HUES6 (cell line): ENCODE measurements at regions not wholly inside any gene's neighbourhood (a gene's known extent, or its start where the extent isn't known, plus 50 kb on each side); places are given as distances from the start of the nearest gene placed in this dataset.

ENCODE experiments used
- H3K27ac ChIP-seq: 2 replicates; pipeline ENCODE4 v1.7.0; 2013; ENCODE audit warnings: low read depth, mild to moderate bottlenecking, low read length, inconsistent platforms
- H3K27me3 ChIP-seq: 2 replicates; pipeline ENCODE4 v1.6.1; 2013; ENCODE audit warnings: low read length; ENCODE audit not compliant: control insufficient read depth, insufficient read depth
- H3K36me3 ChIP-seq: 2 replicates; pipeline ENCODE4 v1.6.1; 2013; ENCODE audit warnings: low read length; ENCODE audit not compliant: control insufficient read depth, insufficient read depth
- H3K4me1 ChIP-seq: 2 replicates; pipeline ENCODE4 v1.6.1; 2013; ENCODE audit warnings: low read length; ENCODE audit not compliant: control insufficient read depth, insufficient read depth
- H3K4me3 ChIP-seq: 2 replicates; pipeline ENCODE4 v1.5.1; 2013; ENCODE audit warnings: low read depth, low read length
- H3K9ac ChIP-seq: one replicate; pipeline ENCODE4 v1.6.1; 2013; ENCODE audit warnings: mild to moderate bottlenecking, low read length
- H3K9me3 ChIP-seq: 2 replicates; pipeline ENCODE4 v1.6.1; 2013; ENCODE audit warnings: low read depth, low read length; ENCODE audit not compliant: control insufficient read depth, insufficient read depth

DNA sequence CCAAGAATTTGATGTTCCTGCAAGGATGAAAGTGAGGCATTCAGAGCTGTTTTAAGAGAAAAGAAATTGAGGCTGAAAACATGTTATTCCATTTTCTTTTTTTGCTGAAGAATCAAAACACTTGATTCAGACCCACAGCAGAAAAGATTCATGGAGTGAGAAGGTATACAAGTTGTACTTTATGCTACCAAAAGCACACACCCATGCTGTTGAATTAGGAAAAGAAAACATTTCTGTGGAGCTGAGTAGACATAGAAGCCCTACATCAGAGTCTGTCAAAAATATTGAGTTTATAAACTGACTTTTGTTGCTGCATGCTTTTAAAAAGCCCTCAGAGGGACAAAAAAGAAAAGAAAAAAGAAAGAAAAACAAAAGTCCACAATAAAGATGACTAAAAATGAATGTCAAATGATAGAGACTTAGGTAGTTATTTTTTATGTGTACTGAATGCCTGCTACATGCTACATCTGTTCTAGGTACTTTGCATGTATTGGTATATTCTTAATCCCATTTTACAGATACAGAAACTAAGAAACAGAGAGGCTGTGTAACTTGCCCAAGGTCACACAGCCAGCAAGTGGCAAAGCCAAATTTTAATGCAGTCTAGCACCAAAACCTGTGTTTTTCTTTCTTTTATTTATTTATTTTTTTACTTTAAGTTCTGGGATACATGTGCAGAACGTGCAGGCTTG lies 71.7 kb upstream of the PALS2 start:
- Histone ChIP-seq H3K9ac (no peak overlapping the region), H3K36me3 (no peaks in the 10 kb centered on the region), H3K4me1 (peaks cover 31% of the 10 kb centered on the region), H3K27me3 (no peaks in the 10 kb centered on the region), H3K4me3 (no peak overlapping the region), H3K9me3 (no peaks in the 10 kb centered on the region), H3K27ac (no peak overlapping the region)

DNA sequence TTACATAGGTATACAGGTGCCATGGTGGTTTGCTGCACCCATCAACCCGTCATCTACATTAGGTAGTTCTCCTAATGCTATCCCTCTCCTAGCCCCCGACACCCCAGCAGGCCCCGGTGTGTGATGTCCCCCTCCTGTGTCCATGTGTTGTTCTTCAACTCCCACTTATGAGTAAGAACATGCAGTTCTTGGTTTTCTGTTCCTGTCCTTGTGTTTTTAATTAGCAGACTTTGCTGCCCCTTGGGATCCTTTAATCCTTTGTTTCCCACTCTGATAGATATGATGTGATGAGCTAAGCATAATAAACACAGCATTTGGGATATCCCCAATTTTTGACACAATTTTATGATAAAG lies 71.1 kb upstream of the PALS2 start:
- no peaks in the 10 kb centered on the region for H3K36me3 ChIP-seq
- H3K4me3 ChIP-seq: no peak overlapping the region
- no peak overlapping the region for H3K9ac ChIP-seq
- H3K27ac ChIP-seq: no peak overlapping the region
- H3K9me3 ChIP-seq: no peaks in the 10 kb centered on the region
- no peaks in the 10 kb centered on the region for H3K27me3 ChIP-seq
- peaks cover 31% of the 10 kb centered on the region for H3K4me1 ChIP-seq

DNA sequence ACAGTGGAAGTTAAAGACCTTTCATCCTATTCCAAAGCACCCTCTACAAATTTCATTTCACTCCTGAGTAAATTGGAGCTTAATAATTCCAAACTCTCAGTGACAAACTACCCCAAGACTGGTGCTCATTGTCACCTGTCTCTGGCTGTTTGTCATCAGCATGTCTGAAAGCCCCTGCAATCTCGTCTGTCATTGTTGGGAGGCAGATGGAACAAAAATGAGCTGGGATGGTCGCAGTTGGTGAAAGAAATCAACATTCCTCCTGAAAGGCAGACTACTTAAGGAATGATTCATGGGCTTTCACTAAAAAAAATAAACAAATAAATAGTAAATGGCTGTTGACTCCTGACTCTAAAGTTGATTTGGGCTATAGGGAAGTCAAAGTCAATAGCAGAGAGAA lies 69.7 kb upstream of the PALS2 start:
- Histone ChIP-seq H3K27ac (no peak overlapping the region), H3K9ac (no peak overlapping the region), H3K4me1 (peaks cover 31% of the 10 kb centered on the region), H3K27me3 (no peaks in the 10 kb centered on the region), H3K36me3 (no peaks in the 10 kb centered on the region), H3K9me3 (no peaks in the 10 kb centered on the region), H3K4me3 (no peak overlapping the region)

DNA sequence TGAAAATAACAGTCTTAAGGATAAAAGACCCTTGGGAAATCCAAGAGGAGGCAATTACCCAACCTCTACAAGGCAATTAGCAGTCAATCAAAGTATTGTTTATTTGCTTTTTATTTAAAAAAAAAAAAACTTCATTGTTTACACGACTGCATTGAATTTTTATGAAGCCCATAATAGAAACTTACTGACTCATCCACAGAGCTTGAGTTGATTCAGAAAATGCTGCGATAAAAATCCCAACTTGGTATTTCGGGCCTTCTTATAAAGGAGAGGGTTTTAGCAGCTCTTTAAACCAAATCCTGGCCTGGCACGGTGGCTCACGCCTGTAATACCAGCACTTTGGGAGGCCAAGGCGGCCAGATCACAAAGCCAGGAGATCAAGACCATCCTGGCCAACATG lies 69.2 kb upstream of the PALS2 start:
- Histone ChIP-seq H3K27me3 (no peaks in the 10 kb centered on the region), H3K4me1 (peaks cover 31% of the 10 kb centered on the region), H3K36me3 (no peaks in the 10 kb centered on the region), H3K4me3 (no peak overlapping the region), H3K9me3 (no peaks in the 10 kb centered on the region), H3K9ac (no peak overlapping the region), H3K27ac (no peak overlapping the region)

DNA sequence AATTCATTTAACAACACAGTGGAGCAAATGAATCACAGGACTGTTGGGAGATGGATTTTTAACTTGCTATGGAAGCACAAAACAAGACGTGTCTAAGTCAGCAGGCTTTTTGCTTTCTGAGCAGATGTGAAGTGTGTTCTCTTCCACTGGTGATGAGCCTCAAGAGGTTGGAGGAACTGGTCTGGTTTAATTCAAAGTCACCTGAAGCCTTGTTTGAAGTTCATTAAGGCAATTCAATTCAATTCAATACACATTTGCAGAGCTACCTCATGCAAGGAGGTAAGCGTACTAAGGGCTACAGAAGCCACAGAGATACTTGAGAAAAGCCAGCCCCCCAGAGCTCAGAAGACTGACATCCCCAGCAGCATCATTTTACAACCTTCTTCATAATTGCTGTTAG lies 68.4 kb upstream of the PALS2 start:
- peaks cover 28% of the 10 kb centered on the region for H3K4me1 ChIP-seq
- H3K9ac ChIP-seq: no peak overlapping the region

DNA sequence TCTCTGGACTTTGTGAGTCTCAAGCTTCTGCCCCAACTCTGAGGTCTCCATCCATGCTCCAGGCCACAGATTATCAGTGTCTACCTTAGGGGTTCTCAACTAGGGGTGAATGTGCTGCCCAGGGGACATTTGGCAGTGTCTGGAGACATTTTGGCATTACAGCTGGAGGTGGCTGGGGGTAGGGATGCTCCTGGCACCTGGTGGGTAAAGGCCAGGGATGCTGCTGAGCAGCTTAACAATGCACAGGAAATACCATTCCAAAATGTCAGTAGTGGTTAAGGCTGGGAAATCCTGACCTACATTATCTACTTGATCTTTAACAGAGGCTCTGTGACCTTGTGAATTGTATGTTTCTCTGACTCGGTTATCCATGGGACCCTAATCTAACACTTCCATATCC lies 67.3 kb upstream of the PALS2 start:
- H3K36me3 ChIP-seq: no peaks in the 10 kb centered on the region
- peaks cover 20% of the 10 kb centered on the region for H3K4me1 ChIP-seq
- no peak overlapping the region for H3K27ac ChIP-seq
- no peak overlapping the region for H3K9ac ChIP-seq
- no peak overlapping the region for H3K4me3 ChIP-seq
- no peaks in the 10 kb centered on the region for H3K9me3 ChIP-seq
- H3K27me3 ChIP-seq: no peaks in the 10 kb centered on the region

More for the DNA sequence above, 68.4 kb upstream of the PALS2 start:
- Histone ChIP-seq H3K27me3 (no peaks in the 10 kb centered on the region), H3K4me3 (no peak overlapping the region), H3K9me3 (no peaks in the 10 kb centered on the region), H3K36me3 (no peaks in the 10 kb centered on the region), H3K27ac (no peak overlapping the region)

DNA sequence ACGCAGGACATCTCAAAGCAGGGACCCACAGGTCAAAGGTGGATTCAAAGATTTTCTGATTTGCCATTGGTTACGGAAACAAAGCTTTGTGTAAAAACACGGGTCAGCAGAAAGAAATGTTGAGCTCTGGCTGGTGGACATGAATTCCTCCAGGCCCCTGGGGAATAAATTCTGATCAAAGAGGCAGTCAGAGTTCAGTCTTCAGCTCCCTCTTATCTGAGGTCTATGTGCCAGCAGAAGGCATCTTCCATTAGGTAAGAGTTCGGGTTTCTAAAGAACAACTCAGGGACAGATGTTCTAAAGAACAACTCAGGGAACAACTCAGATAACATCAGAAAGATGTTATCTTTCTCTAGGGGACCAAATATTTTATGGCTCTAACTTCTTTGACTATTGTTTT lies 64.9 kb upstream of the PALS2 start:
- H3K27me3 ChIP-seq: no peaks in the 10 kb centered on the region
- no peaks in the 10 kb centered on the region for H3K9me3 ChIP-seq
- no peak overlapping the region for H3K4me3 ChIP-seq
- no peak overlapping the region for H3K27ac ChIP-seq
- no peaks in the 10 kb centered on the region for H3K36me3 ChIP-seq
- no peak overlapping the region for H3K9ac ChIP-seq
- peaks cover 17% of the 10 kb centered on the region for H3K4me1 ChIP-seq

DNA sequence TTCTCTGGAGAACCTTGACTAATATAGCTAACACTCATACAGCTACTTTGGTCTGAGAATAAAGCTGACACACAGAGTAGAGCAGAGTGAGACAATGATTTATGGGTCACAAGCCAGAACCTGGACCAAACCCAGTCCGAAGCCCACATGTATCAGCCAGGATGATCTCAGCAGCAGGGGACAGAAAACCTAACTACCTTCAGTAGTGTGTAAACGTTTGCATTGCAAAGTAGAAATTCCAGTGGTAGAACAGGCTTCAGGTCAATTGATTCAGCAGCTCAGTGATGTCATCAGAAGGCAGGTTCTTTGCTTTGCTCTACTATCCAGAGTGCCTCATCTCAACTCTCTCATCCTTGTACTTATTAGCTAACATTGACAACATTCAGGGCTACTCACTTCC lies 62.5 kb upstream of the PALS2 start:
- H3K4me3 ChIP-seq: no peak overlapping the region
- H3K4me1 ChIP-seq: peaks cover 5% of the 10 kb centered on the region
- H3K9me3 ChIP-seq: peaks cover 3% of the 10 kb centered on the region
- H3K27ac ChIP-seq: no peak overlapping the region
- no peaks in the 10 kb centered on the region for H3K36me3 ChIP-seq
- no peaks in the 10 kb centered on the region for H3K27me3 ChIP-seq
- no peak overlapping the region for H3K9ac ChIP-seq

DNA sequence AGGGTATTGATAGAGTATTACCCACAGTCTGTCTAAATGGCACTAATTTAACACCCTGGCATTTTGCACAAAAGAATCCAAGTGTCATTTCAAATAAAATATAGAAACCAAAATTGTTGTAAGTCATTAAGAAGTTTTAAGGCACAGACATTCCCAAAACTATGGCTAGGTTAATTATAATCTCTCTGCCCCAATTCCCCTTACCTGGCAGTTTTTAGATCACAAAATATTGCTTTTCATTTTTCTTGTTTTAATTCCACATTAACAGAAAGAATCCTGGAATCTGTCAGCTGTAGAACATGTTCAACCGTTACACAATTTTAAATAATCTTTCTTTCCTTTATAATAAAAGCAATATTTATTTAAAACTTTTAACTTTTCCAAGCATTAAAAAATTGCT lies 56.1 kb upstream of the PALS2 start:
- H3K27ac ChIP-seq: no peak overlapping the region
- peaks cover 11% of the 10 kb centered on the region for H3K4me1 ChIP-seq
- no peak overlapping the region for H3K9ac ChIP-seq
- no peak overlapping the region for H3K4me3 ChIP-seq
- no peaks in the 10 kb centered on the region for H3K27me3 ChIP-seq
- no peaks in the 10 kb centered on the region for H3K36me3 ChIP-seq
- H3K9me3 ChIP-seq: peaks cover 8% of the 10 kb centered on the region

DNA sequence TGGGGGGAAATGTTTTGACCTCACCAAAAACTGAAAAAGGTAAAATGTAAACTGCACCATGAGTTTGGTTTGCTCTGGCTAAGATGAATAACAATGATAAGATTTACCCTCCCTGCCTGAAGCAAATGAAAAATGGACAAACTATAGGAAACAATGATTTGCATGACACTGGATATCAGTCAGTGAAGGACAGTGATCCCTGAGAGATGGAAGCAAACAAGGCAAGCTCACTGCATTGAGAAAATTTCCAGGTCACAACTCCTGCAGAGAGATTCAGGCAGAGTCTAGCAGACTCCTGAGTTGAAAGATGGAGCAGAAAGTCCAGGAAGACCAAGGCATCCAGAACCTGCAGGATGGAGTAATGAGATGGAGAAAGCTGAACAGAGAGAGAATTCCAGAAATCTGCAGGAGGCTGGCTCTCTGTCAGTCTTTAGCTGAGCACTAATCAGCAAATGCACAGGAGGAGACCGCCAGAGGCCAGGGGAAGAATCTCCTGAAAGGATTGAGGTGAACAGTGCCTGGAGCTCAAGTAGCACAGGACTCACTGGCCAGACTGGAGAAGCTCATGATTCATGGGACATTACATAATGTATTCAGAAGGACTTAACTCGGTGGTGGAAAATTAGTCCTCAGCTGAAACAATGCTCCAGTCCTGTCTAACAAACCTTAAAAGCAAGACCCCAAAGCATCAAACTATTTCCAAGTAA lies 51.2 kb upstream of the PALS2 start:
- Histone ChIP-seq H3K27ac (no peak overlapping the region), H3K4me3 (no peak overlapping the region), H3K9me3 (no peaks in the 10 kb centered on the region), H3K27me3 (no peaks in the 10 kb centered on the region), H3K36me3 (no peaks in the 10 kb centered on the region), H3K4me1 (peaks cover 21% of the 10 kb centered on the region), H3K9ac (no peak overlapping the region)
